ENCODE measurements at regions not wholly inside any gene's neighbourhood (a gene's known extent, or its start where the extent isn't known, plus 50 kb on each side); places are given as distances from the start of the nearest gene placed in this dataset.

DNA sequence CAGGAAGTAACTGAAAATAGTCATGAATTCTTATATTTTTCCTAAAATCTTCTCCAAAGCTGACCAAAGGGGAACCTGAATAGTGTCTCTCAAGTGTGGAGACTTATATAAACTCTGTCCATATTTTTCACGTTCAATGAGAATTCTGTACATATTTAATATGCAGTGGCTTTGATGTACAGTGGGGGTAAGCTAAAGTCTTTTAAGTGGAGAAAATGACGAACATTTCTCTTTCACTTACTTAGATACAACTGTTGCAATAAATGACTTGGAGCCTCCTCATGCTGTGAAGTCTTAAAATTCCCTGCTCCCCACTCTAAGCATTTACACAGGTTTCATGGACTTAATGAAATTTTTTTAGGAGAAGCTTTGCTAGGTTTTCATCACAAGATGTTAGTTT, 1196.7 kb downstream of the EFNB2 start:
- H3K27me3 Mint-ChIP-seq (ENCODE audit: low read depth) = no peaks in the 10 kb centered on the region
- no peaks in the 10 kb centered on the region for H3K36me3 Mint-ChIP-seq (ENCODE audit: low read depth)
- H3K9me3 Mint-ChIP-seq (ENCODE audit: low read depth) = peaks cover 17% of the 10 kb centered on the region
- no peak overlapping the region for H3K27ac Mint-ChIP-seq (ENCODE audit: unreplicated experiment)
- DNase-seq (ENCODE audit: low spot score) = no peak
- H3K4me1 Mint-ChIP-seq (ENCODE audit: low read depth) = peaks cover 80% of the 10 kb centered on the region
- no peak overlapping the region for H3K4me3 Mint-ChIP-seq (ENCODE audit: unreplicated experiment)
- TF ChIP-seq, protein P1, sequence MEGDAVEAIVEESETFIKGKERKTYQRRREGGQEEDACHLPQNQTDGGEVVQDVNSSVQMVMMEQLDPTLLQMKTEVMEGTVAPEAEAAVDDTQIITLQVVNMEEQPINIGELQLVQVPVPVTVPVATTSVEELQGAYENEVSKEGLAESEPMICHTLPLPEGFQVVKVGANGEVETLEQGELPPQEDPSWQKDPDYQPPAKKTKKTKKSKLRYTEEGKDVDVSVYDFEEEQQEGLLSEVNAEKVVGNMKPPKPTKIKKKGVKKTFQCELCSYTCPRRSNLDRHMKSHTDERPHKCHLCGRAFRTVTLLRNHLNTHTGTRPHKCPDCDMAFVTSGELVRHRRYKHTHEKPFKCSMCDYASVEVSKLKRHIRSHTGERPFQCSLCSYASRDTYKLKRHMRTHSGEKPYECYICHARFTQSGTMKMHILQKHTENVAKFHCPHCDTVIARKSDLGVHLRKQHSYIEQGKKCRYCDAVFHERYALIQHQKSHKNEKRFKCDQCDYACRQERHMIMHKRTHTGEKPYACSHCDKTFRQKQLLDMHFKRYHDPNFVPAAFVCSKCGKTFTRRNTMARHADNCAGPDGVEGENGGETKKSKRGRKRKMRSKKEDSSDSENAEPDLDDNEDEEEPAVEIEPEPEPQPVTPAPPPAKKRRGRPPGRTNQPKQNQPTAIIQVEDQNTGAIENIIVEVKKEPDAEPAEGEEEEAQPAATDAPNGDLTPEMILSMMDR (IDR thresholded peaks at IDR 0.05) = no peak

GRCh38 chr13:105338006-105338405, 1197.5 kb downstream of the EFNB2 start:
- Mint-ChIP-seq H3K36me3 (ENCODE audit: low read depth) (no peaks in the 10 kb centered on the region), H3K9me3 (ENCODE audit: low read depth) (peaks cover 17% of the 10 kb centered on the region), H3K4me3 (ENCODE audit: unreplicated experiment) (no peak overlapping the region), H3K27me3 (ENCODE audit: low read depth) (no peaks in the 10 kb centered on the region), H3K27ac (ENCODE audit: unreplicated experiment) (no peak overlapping the region), H3K4me1 (ENCODE audit: low read depth) (peaks cover 80% of the 10 kb centered on the region)
- no peak for DNase-seq (ENCODE audit: low spot score)
- TF ChIP-seq, protein P1 (IDR thresholded peaks at IDR 0.05) = no peak

GRCh38 chr13:105336706-105337576, 1198.5 kb downstream of the EFNB2 start:
- Mint-ChIP-seq H3K27ac (ENCODE audit: unreplicated experiment) (peak overlapping the region; percentile 53), H3K27me3 (ENCODE audit: low read depth) (no peaks in the 10 kb centered on the region), H3K9me3 (ENCODE audit: low read depth) (peaks cover 13% of the 10 kb centered on the region), H3K4me1 (ENCODE audit: low read depth) (peaks cover 76% of the 10 kb centered on the region), H3K4me3 (ENCODE audit: unreplicated experiment) (no peak overlapping the region), H3K36me3 (ENCODE audit: low read depth) (no peaks in the 10 kb centered on the region)
- TF ChIP-seq, protein P1 (IDR thresholded peaks at IDR 0.05) = no peak
- DNase-seq (ENCODE audit: low spot score) = no peak

DNA sequence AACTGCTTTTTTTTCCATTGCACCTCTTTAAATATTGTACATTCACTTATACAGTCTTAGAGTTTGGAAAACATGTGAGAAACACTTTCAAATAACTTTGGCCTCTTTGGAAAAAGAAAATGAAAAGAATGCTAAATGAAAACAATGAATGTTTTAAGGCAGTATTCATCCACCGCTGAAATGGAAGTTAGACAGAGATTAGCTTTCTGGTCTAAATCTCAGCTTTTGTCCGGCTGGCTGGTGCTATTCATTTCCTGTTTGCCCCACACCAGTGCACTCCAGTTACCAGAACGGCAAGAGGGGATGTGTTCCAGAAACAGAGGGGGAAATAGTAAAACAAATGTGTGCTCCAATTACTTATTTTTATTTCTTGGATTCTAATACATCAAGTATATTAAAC, 1201.3 kb downstream of the EFNB2 start:
- H3K27ac Mint-ChIP-seq (ENCODE audit: unreplicated experiment) = peak overlapping the region; percentile 93

DNA sequence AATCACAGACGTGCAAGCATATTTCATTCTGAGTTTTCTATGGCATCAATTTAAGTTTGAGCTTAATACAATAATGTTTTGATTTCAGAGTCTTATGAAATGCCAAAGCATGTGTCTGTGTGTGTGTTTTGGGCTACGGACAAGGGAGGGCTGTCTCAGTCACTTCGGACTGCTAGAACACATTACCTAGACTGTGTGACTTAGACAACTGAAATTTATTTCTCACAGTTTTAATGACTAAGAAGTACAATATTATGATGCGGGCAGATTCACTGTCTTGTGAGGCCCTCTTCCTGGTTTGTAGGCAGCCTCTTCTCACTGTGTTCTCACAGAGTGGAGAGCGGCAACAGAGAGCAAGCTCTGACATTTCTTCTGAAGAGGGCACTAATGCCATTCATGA, 1202.0 kb downstream of the EFNB2 start:
- Mint-ChIP-seq H3K4me3 (ENCODE audit: unreplicated experiment) (no peak overlapping the region), H3K27ac (ENCODE audit: unreplicated experiment) (peak overlapping the region; percentile 93), H3K27me3 (ENCODE audit: low read depth) (no peaks in the 10 kb centered on the region), H3K4me1 (ENCODE audit: low read depth) (peaks cover 68% of the 10 kb centered on the region), H3K36me3 (ENCODE audit: low read depth) (peaks cover 3% of the 10 kb centered on the region), H3K9me3 (ENCODE audit: low read depth) (peaks cover 30% of the 10 kb centered on the region)
- no peak for DNase-seq (ENCODE audit: low spot score)
- TF ChIP-seq, protein P1 (IDR thresholded peaks at IDR 0.05) = no peak

More for the DNA sequence above, 1201.3 kb downstream of the EFNB2 start:
- Mint-ChIP-seq H3K27me3 (ENCODE audit: low read depth) (no peaks in the 10 kb centered on the region), H3K36me3 (ENCODE audit: low read depth) (peaks cover 2% of the 10 kb centered on the region), H3K4me3 (ENCODE audit: unreplicated experiment) (peak overlapping the region; percentile 16), H3K4me1 (ENCODE audit: low read depth) (peaks cover 76% of the 10 kb centered on the region), H3K9me3 (ENCODE audit: low read depth) (peaks cover 24% of the 10 kb centered on the region)
- TF ChIP-seq, protein P1 (IDR thresholded peaks at IDR 0.05) = no peak
- no peak for DNase-seq (ENCODE audit: low spot score)

Data from chondrocyte (in vitro differentiated cells).